ENCODE measurements at regions not wholly inside any gene's neighbourhood (a gene's known extent, or its start where the extent isn't known, plus 50 kb on each side); places are given as distances from the start of the nearest gene placed in this dataset.
"Not testable (repeated sequence)": the region's sequence is repeated elsewhere in the genome, so short reads cannot be mapped to it uniquely, and the experiment has no call there.

DNA sequence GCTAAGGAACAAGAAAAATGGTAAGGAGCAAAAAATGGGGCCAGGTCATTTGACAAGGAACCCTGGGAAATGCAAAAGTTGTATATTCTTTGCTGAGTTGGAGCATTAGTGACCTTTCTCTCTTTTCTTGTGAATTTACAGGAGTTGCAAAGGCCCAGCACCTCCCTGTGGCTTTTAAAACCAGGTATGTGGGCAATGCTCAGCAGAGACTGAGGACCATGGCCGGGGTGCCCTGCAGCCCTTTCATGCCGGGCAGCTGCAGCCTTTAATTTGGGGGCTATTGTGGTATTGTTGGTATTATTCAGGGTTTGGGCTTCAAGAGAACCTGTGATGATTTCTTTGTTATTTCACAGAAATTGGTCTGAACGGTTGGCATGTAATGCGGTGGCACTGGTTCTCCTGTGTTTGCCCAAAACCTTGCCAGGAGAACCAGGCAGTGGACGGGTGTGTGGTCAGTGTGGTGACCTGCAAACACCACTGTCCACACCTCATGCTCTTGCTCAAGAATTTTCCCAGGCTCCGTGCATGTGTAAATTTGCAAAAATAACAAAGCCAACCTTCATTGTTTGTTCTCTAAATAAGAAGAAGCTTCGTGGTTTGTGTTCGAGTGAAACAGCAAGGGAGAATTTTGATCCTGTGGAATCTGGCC is 213.8 kb upstream of the PLGLB1 start:
- H3K4me3 ChIP-seq (ENCODE audit: control extremely low read depth in 1 of 5, extremely low read depth in 1 of 5, insufficient read depth in 1 of 5, low read depth in 2 of 5, low read length in 4 of 5); H3K9me3 ChIP-seq (ENCODE audit: control extremely low read depth in 1 of 3, control insufficient read depth in 2 of 3, insufficient read depth in 1 of 3, low read length in 2 of 3); ATAC-seq (ENCODE audit: low read depth); H3K27me3 ChIP-seq (replicated peaks in 1 of 4; ENCODE audit: control extremely low read depth in 1 of 4, control insufficient read depth in 3 of 4, insufficient read depth in 4 of 4, low read length in 3 of 4); H3K27me3 Mint-ChIP-seq; H3K36me3 ChIP-seq (replicated peaks in 1 of 2; ENCODE audit: control extremely low read depth in 1 of 2, control insufficient read depth in 1 of 2, extremely low read depth in 1 of 2, insufficient read depth in 2 of 2, low read length in 1 of 2); H3K27ac Mint-ChIP-seq; H3K9ac ChIP-seq (ENCODE audit: low read length); H4K20me1 ChIP-seq (ENCODE audit: control insufficient read depth, insufficient read depth, low read length, poor library complexity, severe bottlenecking); H3K4me2 ChIP-seq (replicated peaks; ENCODE audit: low read depth, low read length, poor library complexity, severe bottlenecking); H2AFZ ChIP-seq (ENCODE audit: insufficient read depth, low read depth, low read length, poor library complexity, severe bottlenecking); H3K27ac ChIP-seq (ENCODE audit: low read length in 2 of 2); H3K9me3 Mint-ChIP-seq (ENCODE audit: insufficient read depth); H3K79me2 ChIP-seq (ENCODE audit: control insufficient read depth, insufficient read depth, low read length); POLR2A ChIA-PET; intact Hi-C loops (cut with micrococcal nuclease); H3K4me1 ChIP-seq (ENCODE audit: control insufficient read depth in 2 of 2, insufficient read depth in 2 of 2, low read length in 2 of 2); H3K4me1 Mint-ChIP-seq; DNase-seq; CTCF ChIA-PET; H3K4me3 Mint-ChIP-seq: not testable (repeated sequence)
- WGBS (ENCODE audit: insufficient coverage): no CpG with 5 or more reads among the region's 8 CpGs

DNA sequence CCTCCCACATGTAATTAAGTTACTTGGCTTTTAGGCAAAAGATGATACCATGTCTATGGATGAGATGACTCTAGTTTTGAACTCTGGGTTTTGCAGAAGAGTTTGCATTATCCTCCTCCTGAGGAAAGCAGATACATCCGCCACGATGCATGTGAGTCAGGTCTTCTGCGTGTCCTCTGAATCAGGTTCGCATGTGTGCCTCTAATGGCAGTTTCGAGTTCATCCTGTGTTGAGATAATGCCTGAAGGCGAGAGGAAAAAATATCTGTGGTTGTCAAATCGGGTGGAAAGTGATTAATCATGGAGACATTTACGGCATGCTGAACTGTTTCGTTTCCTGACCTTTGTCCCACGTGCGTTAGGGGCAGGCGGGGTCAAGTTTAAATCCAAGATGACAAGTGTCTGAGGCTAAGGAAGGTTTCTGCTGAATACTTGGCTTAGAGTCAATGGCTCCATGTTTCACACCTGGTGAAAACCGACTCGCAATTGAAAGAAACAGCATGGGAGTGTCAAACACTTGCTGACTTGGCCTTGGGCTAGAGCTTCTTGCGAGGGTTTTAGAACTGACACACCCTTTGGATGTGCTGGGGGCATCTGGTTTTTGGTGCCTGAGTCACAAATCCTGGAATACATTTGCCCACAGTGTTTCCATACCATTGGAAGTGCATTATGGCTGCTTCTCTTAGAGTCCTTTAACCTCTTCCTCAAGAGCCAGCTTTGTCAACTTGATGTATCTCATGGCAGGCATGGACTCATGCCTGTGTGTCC is 216.1 kb upstream of the PLGLB1 start:
- intact Hi-C loops (cut with micrococcal nuclease); CTCF ChIA-PET; H3K27ac Mint-ChIP-seq; H3K27me3 ChIP-seq (replicated peaks in 1 of 4; ENCODE audit: control extremely low read depth in 1 of 4, control insufficient read depth in 3 of 4, insufficient read depth in 4 of 4, low read length in 3 of 4); H3K4me1 Mint-ChIP-seq; H3K4me3 Mint-ChIP-seq; H3K27me3 Mint-ChIP-seq; DNase-seq; H3K9ac ChIP-seq (ENCODE audit: low read length); H3K4me1 ChIP-seq (ENCODE audit: control insufficient read depth in 2 of 2, insufficient read depth in 2 of 2, low read length in 2 of 2); POLR2A ChIA-PET; H3K79me2 ChIP-seq (ENCODE audit: control insufficient read depth, insufficient read depth, low read length); H2AFZ ChIP-seq (ENCODE audit: insufficient read depth, low read depth, low read length, poor library complexity, severe bottlenecking); H3K9me3 ChIP-seq (ENCODE audit: control extremely low read depth in 1 of 3, control insufficient read depth in 2 of 3, insufficient read depth in 1 of 3, low read length in 2 of 3); H4K20me1 ChIP-seq (ENCODE audit: control insufficient read depth, insufficient read depth, low read length, poor library complexity, severe bottlenecking); H3K4me3 ChIP-seq (ENCODE audit: control extremely low read depth in 1 of 5, extremely low read depth in 1 of 5, insufficient read depth in 1 of 5, low read depth in 2 of 5, low read length in 4 of 5); ATAC-seq (ENCODE audit: low read depth); H3K9me3 Mint-ChIP-seq (ENCODE audit: insufficient read depth); H3K27ac ChIP-seq (ENCODE audit: low read length in 2 of 2); H3K4me2 ChIP-seq (replicated peaks; ENCODE audit: low read depth, low read length, poor library complexity, severe bottlenecking); H3K36me3 ChIP-seq (replicated peaks in 1 of 2; ENCODE audit: control extremely low read depth in 1 of 2, control insufficient read depth in 1 of 2, extremely low read depth in 1 of 2, insufficient read depth in 2 of 2, low read length in 1 of 2): not testable (repeated sequence)
- 73% methylated on average over 3 of the region's 15 CpGs for WGBS (ENCODE audit: insufficient coverage)

DNA sequence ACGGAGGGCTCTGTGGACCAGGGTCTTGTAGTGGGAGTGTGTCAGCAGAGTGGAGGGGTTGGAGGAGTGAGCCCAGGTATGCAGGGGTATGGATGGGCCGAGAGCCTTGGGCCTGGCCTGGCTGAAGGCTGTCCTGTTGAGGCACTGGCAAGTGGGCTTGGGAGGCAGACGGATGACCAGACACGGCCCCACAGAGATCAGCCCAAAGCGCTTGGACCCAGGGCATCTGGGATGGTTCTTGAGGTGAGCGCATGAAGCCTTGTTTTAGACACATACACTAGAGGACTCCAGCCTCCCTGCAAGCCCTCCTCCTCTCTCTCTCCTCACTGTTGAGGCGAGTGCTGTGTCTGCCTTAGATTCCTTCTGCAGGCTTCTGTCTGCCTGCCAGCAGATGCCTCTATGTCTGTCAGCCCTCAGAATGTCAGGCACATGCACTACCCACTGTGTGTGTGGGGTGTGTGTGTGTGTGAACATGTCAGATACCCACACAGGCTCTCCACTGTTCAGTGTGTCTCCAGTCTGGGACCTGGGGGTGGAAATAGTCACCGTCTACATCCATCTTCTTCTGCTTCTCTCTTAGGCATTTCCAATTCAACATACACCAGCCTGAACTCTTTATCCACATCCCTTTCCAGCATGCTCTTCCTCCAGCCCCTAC is 218.0 kb upstream of the PLGLB1 start:
- H3K27ac ChIP-seq (ENCODE audit: low read length in 2 of 2); H3K4me2 ChIP-seq (replicated peaks; ENCODE audit: low read depth, low read length, poor library complexity, severe bottlenecking); H3K9me3 ChIP-seq (ENCODE audit: control extremely low read depth in 1 of 3, control insufficient read depth in 2 of 3, insufficient read depth in 1 of 3, low read length in 2 of 3); H3K9ac ChIP-seq (ENCODE audit: low read length); H3K4me1 ChIP-seq (ENCODE audit: control insufficient read depth in 2 of 2, insufficient read depth in 2 of 2, low read length in 2 of 2); CTCF ChIA-PET; ATAC-seq (ENCODE audit: low read depth); H3K27me3 Mint-ChIP-seq; DNase-seq; H3K4me3 ChIP-seq (ENCODE audit: control extremely low read depth in 1 of 5, extremely low read depth in 1 of 5, insufficient read depth in 1 of 5, low read depth in 2 of 5, low read length in 4 of 5); intact Hi-C loops (cut with micrococcal nuclease); H2AFZ ChIP-seq (ENCODE audit: insufficient read depth, low read depth, low read length, poor library complexity, severe bottlenecking); H3K4me1 Mint-ChIP-seq; H3K36me3 ChIP-seq (replicated peaks in 1 of 2; ENCODE audit: control extremely low read depth in 1 of 2, control insufficient read depth in 1 of 2, extremely low read depth in 1 of 2, insufficient read depth in 2 of 2, low read length in 1 of 2); POLR2A ChIA-PET; H3K79me2 ChIP-seq (ENCODE audit: control insufficient read depth, insufficient read depth, low read length); H3K4me3 Mint-ChIP-seq; H3K9me3 Mint-ChIP-seq (ENCODE audit: insufficient read depth); H4K20me1 ChIP-seq (ENCODE audit: control insufficient read depth, insufficient read depth, low read length, poor library complexity, severe bottlenecking); H3K27me3 ChIP-seq (replicated peaks in 1 of 4; ENCODE audit: control extremely low read depth in 1 of 4, control insufficient read depth in 3 of 4, insufficient read depth in 4 of 4, low read length in 3 of 4); H3K27ac Mint-ChIP-seq: not testable (repeated sequence)
- WGBS (ENCODE audit: insufficient coverage): 87% methylated on average over 4 of the region's 8 CpGs
